Heart left ventricle (tissue), 16 donors: ENCODE measurements at regions not wholly inside any gene's neighbourhood (a gene's known extent, or its start where the extent isn't known, plus 50 kb on each side); places are given as distances from the start of the nearest gene placed in this dataset.

Experiments used
- ATAC-seq, 4 donors: fragments of 200-7000 bp; cut with Tn5 transposase; one replicate each; pipeline ENCODE4 v1.9.1; 2020 to 2022; ENCODE audit warnings: moderate library complexity in 4 of 4, mild to moderate bottlenecking in 3 of 4, moderate number of reproducible peaks in 1 of 4
- DNase-seq, 5 donors: peaks; one replicate each; pipeline ENCODE4 v3.0.0-alpha.2; 2020
- H3K27ac ChIP-seq, 12 donors: fragments of 200-600 bp; sonication (generic) in 4 of 12; one replicate each; pipeline versions ENCODE4 v1.5.0 to v1.8.0; 2016 to 2022; ENCODE audit warnings: mild to moderate bottlenecking in 2 of 12
- H3K27me3 ChIP-seq, 9 donors: fragments of 200-600 bp; sonication (generic) in 2 of 9; one replicate each; pipeline versions ENCODE4 v1.5.1 to v1.8.0; 2016 to 2022; ENCODE audit warnings: mild to moderate bottlenecking in 3 of 9
- H3K36me3 ChIP-seq, 9 donors: fragments of 200-600 bp; sonication (generic) in 2 of 9; one replicate each; pipeline versions ENCODE4 v1.5.0 to v1.8.0; 2018 to 2022; ENCODE audit warnings: mild to moderate bottlenecking in 2 of 9
- H3K4me1 ChIP-seq, 12 donors: fragments of 200-600 bp; sonication (generic) in 4 of 12; one replicate each; pipeline versions ENCODE4 v1.5.0 to v1.8.0; 2016 to 2022; ENCODE audit warnings: mild to moderate bottlenecking in 3 of 12
- H3K4me3 ChIP-seq, 12 donors: fragments of 200-600 bp; sonication (generic) in 4 of 12; one replicate each; pipeline versions ENCODE4 v1.5.0 to v1.8.0; 2017 to 2022; ENCODE audit warnings: mild to moderate bottlenecking in 9 of 12, moderate library complexity in 4 of 12
- H3K9me3 ChIP-seq, 12 donors: fragments of 200-600 bp; sonication (generic) in 4 of 12; one replicate each; pipeline versions ENCODE4 v1.5.0 to v1.8.0; 2016 to 2022; ENCODE audit warnings: mild to moderate bottlenecking in 1 of 12
- CTCF ChIP-seq, 12 donors: fragments of 200-600 bp; sonication (generic) in 4 of 12; IDR thresholded peaks; one replicate each; pipeline versions ENCODE4 v1.5.0 to v1.8.0; 2018 to 2022; ENCODE audit warnings: antibody characterized with exemption in 12 of 12, mild to moderate bottlenecking in 5 of 12
- POLR2A ChIP-seq, 2 donors: fragments of 450-650 bp; IDR thresholded peaks; one replicate each; pipeline ENCODE4 v1.6.1; 2017; ENCODE audit warnings: antibody characterized with exemption in 2 of 2, mild to moderate bottlenecking in 2 of 2, moderate library complexity in 2 of 2
- WGBS, 4 donors: extraction: QIAGEN DNeasy Blood & Tissue Kit in 2 of 4; methylation state at CpG; one replicate each; pipeline versions ENCODE4 v1.1.5 to v1.1.7; 2013 to 2018; 5-methylcytosine and 5-hydroxymethylcytosine counted together
- intact Hi-C, 10 donors: fragments of 100-400 bp; cut with DNase I; formaldehyde crosslinking; loops; one replicate each; pipeline versions ENCODE4 v1.11.1 to v1.14.2; 2022
- donor health status: ischemic (EF 13 %, LVEDD 7.1; RV severe dilation, severe dysfunction).
- donor health status: healthy with polysubstance abuse.
- donor health status: DM: no; HTN: yes; CAD: no.
- donor health status: DM: no; HTN: no; CAD: no.
- donor health status: ischemic (EF 25% LVEDD 6.9; RV normal size, moderate dysfunction).
- donor health status: ischemic (EF 25% LVEDD 5.7; RV mildly dilated, moderate dysfunction).
- donor health status: healthy.
- donor health status: DM: yes; HTN: yes; CAD: no.
- donor health status: ischemic (EF 35%, LVEDD 5.7; RV mildly dilated, moderate dysfunction).
- donor health status: nonischemic (EF 11% LVEDD 7.7; RV severe dilation, severe dysfunction).
- donor health status: DM: yes; HTN: yes; CAD: no.
- donor health status: PGD.
- donor health status: ischemic (EF 29% LVEDD 5.4; RV normal size, mild dysfunction).
- donor health status: nonischemic (EF 23%, LVEDD 6.1; RV moderate dilation, normal function).

GRCh38 chr2:53150146-53150545 is 617.5 kb upstream of the CHAC2 start:
- Histone ChIP-seq H3K4me1 (no peaks in the 10 kb centered on the region), H3K27me3 (no peaks in the 10 kb centered on the region), H3K27ac (no peak overlapping the region), H3K4me3 (no peak overlapping the region), H3K9me3 (peaks cover 0 to 11% (median 0%) of the 10 kb centered on the region in 12 donors), H3K36me3 (no peaks in the 10 kb centered on the region)
- ATAC-seq (no peak), DNase-seq (no peak)
- TF ChIP-seq POLR2A (IDR thresholded peaks at IDR 0.05) (no peak), CTCF (IDR thresholded peaks at IDR 0.05) (no peak)
- intact Hi-C loops = no loop called here

- TF ChIP-seq CTCF (IDR thresholded peaks at IDR 0.05) (no peak), POLR2A (IDR thresholded peaks at IDR 0.05) (no peak)
- DNase-seq = no peak
- intact Hi-C loops = no loop called here
- H3K36me3 ChIP-seq = no peaks in the 10 kb centered on the region
- no peak overlapping the region for H3K4me3 ChIP-seq
- no peaks in the 10 kb centered on the region for H3K27me3 ChIP-seq
- ATAC-seq = no peak
- H3K9me3 ChIP-seq = no peaks in the 10 kb centered on the region
- WGBS, 4 donors = 31 to 53% (median 32%) methylated on average over 3 of the region's 3 CpGs
- H3K27ac ChIP-seq = no peak overlapping the region
- H3K4me1 ChIP-seq = no peaks in the 10 kb centered on the region
These were observed 619.4 kb upstream of the CHAC2 start for GRCh38 chr2:53148221-53148620.

- intact Hi-C loops = no loop called here
- H3K4me3 ChIP-seq = no peak overlapping the region
- DNase-seq = no peak
- ATAC-seq = no peak
- TF ChIP-seq POLR2A (IDR thresholded peaks at IDR 0.05) (no peak), CTCF (IDR thresholded peaks at IDR 0.05) (no peak)
- no peaks in the 10 kb centered on the region for H3K4me1 ChIP-seq
- 85 to 88% (median 86%) methylated on average over 1 of the region's 1 CpG for WGBS, 4 donors
- H3K36me3 ChIP-seq = no peaks in the 10 kb centered on the region
- no peaks in the 10 kb centered on the region for H3K27me3 ChIP-seq
- H3K27ac ChIP-seq = no peak overlapping the region
- no peaks in the 10 kb centered on the region for H3K9me3 ChIP-seq
These were observed 636.2 kb upstream of the CHAC2 start for GRCh38 chr2:53131416-53131815.

GRCh38 chr2:53130441-53130943 is 637.1 kb upstream of the CHAC2 start:
- Histone ChIP-seq H3K4me3 (no peak overlapping the region), H3K27ac (no peak overlapping the region), H3K27me3 (no peaks in the 10 kb centered on the region), H3K9me3 (no peaks in the 10 kb centered on the region), H3K4me1 (no peaks in the 10 kb centered on the region), H3K36me3 (no peaks in the 10 kb centered on the region)
- ATAC-seq = peak in 2 of 4 donors; percentile 49 to 91
- WGBS, 4 donors = 84 to 91% (median 88%) methylated on average over 5 of the region's 5 CpGs
- intact Hi-C loops = no loop called here
- DNase-seq = no peak
- TF ChIP-seq CTCF (IDR thresholded peaks at IDR 0.05) (no peak), POLR2A (IDR thresholded peaks at IDR 0.05) (no peak)
